PC-9 (cell line): ENCODE measurements at regions not wholly inside any gene's neighbourhood (a gene's known extent, or its start where the extent isn't known, plus 50 kb on each side); places are given as distances from the start of the nearest gene placed in this dataset.

ENCODE experiments used
- CTCF ChIP-seq: fragments of 200-600 bp; sonication (generic); conservative IDR thresholded peaks from 2 replicates; pipeline ENCODE4 v1.6.1; 2017; ENCODE audit warnings: mixed run types, antibody characterized with exemption, mild to moderate bottlenecking, moderate library complexity
- EZH2 ChIP-seq: fragments of 200-600 bp; sonication (generic); IDR thresholded peaks from 2 replicates; pipeline ENCODE4 v1.8.0; 2017; ENCODE audit warnings: antibody characterized with exemption, low read depth

- no peak for TF ChIP-seq CTCF
- TF ChIP-seq EZH2, result no peak
Measured at GRCh38 chr3:23041918-23042696, 161.0 kb upstream of the UBE2E2 start.
